ENCODE measurements at regions not wholly inside any gene's neighbourhood (a gene's known extent, or its start where the extent isn't known, plus 50 kb on each side); places are given as distances from the start of the nearest gene placed in this dataset.

GRCh38 chr7:138352570-138353461 is 107.2 kb upstream of the TRIM24 start:
- TF ChIP-seq CTCF (IDR thresholded peaks at IDR 0.05; ENCODE audit: insufficient read depth, low read depth, low read length): no peak
- no peak for DNase-seq (ENCODE audit: low read depth)
- ChIA-PET POLR2A (no interaction called here), CTCF (no interaction called here)
- Histone ChIP-seq H3K27me3 (ENCODE audit: control insufficient read depth, insufficient read depth, low read length) (no peaks in the 10 kb centered on the region), H3K36me3 (ENCODE audit: control insufficient read depth, insufficient read depth, low read length) (no peaks in the 10 kb centered on the region), H3K4me3 (ENCODE audit: low read depth, low read length) (no peak overlapping the region)

GRCh38 chr7:138354066-138354465 is 106.0 kb upstream of the TRIM24 start:
- DNase-seq (ENCODE audit: low read depth): no peak
- no peak for TF ChIP-seq CTCF (IDR thresholded peaks at IDR 0.05; ENCODE audit: insufficient read depth, low read depth, low read length)
- Histone ChIP-seq H3K36me3 (ENCODE audit: control insufficient read depth, insufficient read depth, low read length) (no peaks in the 10 kb centered on the region), H3K27me3 (ENCODE audit: control insufficient read depth, insufficient read depth, low read length) (no peaks in the 10 kb centered on the region), H3K4me3 (ENCODE audit: low read depth, low read length) (no peak overlapping the region)
- CTCF ChIA-PET: no interaction called here
- POLR2A ChIA-PET: no interaction called here

DNA sequence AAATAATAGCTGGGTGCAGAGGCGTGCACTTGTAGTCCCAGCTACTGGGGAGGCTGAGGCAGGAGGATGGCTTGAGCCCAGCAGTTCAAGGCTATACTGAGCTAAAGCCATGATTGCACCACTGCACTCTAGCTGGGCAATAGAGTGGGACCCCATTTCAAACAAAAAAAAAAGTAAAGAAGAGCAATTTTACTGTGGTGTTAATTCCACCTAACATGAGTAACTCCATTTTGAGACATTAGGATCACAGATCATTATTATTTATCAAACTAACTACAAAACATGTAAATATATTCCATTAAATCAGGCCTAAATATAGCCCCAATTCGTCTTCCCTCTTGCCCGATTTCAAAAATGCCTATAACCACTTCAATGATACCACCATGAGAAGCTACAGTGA is 104.8 kb upstream of the TRIM24 start:
- no peak for DNase-seq (ENCODE audit: low read depth)
- H3K27me3 ChIP-seq (ENCODE audit: control insufficient read depth, insufficient read depth, low read length): no peaks in the 10 kb centered on the region
- TF ChIP-seq CTCF (IDR thresholded peaks at IDR 0.05; ENCODE audit: insufficient read depth, low read depth, low read length): no peak
- no peak overlapping the region for H3K4me3 ChIP-seq (ENCODE audit: low read depth, low read length)
- no peaks in the 10 kb centered on the region for H3K36me3 ChIP-seq (ENCODE audit: control insufficient read depth, insufficient read depth, low read length)
- POLR2A ChIA-PET: no interaction called here
- CTCF ChIA-PET: no interaction called here

DNA sequence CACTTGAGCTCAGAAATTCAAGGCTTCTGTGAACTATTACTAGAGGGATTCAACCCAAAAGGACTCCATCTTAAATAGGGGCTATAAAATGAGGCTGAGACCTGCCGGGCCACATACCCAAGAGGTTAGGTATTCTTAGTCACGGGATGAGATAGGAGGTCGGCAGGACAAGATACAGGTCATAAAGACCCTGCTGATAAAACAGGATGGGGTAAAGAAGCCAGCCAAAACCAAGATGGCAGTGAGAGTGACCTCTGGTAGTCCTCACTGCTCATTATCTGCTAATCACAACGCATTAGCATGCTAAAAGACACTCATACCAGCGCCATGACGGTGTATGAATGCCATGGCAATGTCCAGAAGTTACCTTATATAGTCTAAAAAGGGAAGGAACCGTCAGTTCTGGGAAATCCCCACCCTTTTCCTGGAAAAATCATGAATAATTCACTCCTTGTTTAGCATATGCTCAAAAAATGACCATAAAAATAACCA is 101.2 kb upstream of the TRIM24 start:
- H3K36me3 ChIP-seq (ENCODE audit: control insufficient read depth, insufficient read depth, low read length): no peaks in the 10 kb centered on the region
- DNase-seq (ENCODE audit: low read depth): no peak
- TF ChIP-seq CTCF (IDR thresholded peaks at IDR 0.05; ENCODE audit: insufficient read depth, low read depth, low read length): no peak
- H3K27me3 ChIP-seq (ENCODE audit: control insufficient read depth, insufficient read depth, low read length): no peaks in the 10 kb centered on the region
- ChIA-PET POLR2A (no interaction called here), CTCF (interaction anchor here (0.7 kb wide), 1 partner anchor 261 kb away, joined by 3 read pairs; no protein-coding TSS in a partner anchor)
- no peak overlapping the region for H3K4me3 ChIP-seq (ENCODE audit: low read depth, low read length)

DNA sequence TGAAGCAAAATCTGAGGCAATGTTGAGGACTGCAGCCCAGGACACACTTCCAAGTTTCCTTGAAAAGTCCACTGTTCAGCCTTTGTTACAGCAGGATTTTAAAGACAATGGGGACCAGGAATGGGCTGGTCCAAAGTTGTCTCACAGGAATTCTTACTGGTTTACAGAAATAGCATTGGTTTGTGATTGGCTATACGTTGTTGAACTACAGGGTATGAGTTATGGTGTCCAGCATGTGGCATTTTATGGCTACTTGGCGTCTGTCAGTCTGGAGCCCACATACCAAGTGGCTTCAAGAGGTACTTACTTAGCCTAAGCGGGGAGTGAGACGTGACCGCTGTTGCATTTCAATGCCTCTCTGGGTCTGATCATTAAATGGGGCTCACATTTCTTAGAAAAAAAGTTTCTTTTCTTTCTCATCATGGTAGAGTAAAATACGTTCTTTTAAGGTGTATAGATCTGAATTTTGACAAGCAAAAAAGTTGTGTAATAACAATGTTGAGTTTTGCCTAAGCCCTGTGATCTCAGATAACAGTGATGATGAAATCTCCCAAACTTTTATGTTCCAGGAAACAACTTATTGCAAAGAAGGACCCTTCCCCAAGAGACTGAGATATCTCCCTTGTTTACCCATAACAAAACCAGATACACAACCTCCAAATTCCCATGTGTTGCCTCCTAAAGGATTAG is 100.0 kb upstream of the TRIM24 start:
- H3K27me3 ChIP-seq (ENCODE audit: control insufficient read depth, insufficient read depth, low read length): no peaks in the 10 kb centered on the region
- no peak overlapping the region for H3K4me3 ChIP-seq (ENCODE audit: low read depth, low read length)
- DNase-seq (ENCODE audit: low read depth): no peak
- no peak for TF ChIP-seq CTCF (IDR thresholded peaks at IDR 0.05; ENCODE audit: insufficient read depth, low read depth, low read length)
- no peaks in the 10 kb centered on the region for H3K36me3 ChIP-seq (ENCODE audit: control insufficient read depth, insufficient read depth, low read length)
- ChIA-PET POLR2A (no interaction called here), CTCF (no interaction called here)

Measured in BJ (cell line).